ENCODE measurements at regions not wholly inside any gene's neighbourhood (a gene's known extent, or its start where the extent isn't known, plus 50 kb on each side); places are given as distances from the start of the nearest gene placed in this dataset.

DNA sequence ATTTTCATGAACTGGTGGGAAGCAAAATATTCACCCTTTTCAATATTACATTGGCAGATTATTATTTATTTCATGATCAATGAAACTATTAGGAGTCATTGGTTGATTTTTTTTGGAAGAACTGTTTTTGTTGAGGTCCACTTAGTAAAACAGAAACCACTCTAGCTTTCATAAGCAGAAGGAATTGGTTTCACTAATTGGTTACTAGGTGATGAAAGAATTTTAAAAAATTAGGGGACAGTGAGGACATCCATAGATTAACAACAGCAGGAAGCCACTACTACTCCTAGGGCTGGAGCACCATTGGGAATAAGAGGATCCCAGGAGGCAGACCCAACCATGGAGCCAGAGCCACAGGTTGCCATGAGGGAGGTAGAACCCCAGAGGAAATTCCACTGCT lies 74.4 kb upstream of the KCNA4 start:
- TF ChIP-seq CTCF (IDR thresholded peaks at IDR 0.05; ENCODE audit: low read length) (no peak), EZH2 (IDR thresholded peaks at IDR 0.05; ENCODE audit: borderline replicate concordance, low read length) (no peak)

All from OCI-LY1 (cell line).